HepG2 (cell line): ENCODE measurements at regions not wholly inside any gene's neighbourhood (a gene's known extent, or its start where the extent isn't known, plus 50 kb on each side); places are given as distances from the start of the nearest gene placed in this dataset.

Experiments used
- ATAC-seq: fragments of 200-7000 bp; cut with Tn5 transposase; 3 replicates; pipeline ENCODE4 v1.9.1; 2020; ENCODE audit warnings: mild to moderate bottlenecking, moderate library complexity
- BruUV-seq: library from RNA; stranded (reverse); fragments of 400-500 nt; replicated peaks from 2 replicates; lab custom pipeline; 2021; lab: Mats Ljungman, UMichigan
- CTCF ChIA-PET: fragments of 300-600 bp; formaldehyde crosslinking; extraction: SDS; loops from one replicate; lab custom pipeline; 2021; ENCODE audit warnings: low total read pairs, inconsistent platforms, low intra/inter-chr PET ratio; lab: Yijun Ruan, JAX
- POLR2A ChIA-PET: fragments of 350-600 bp; sonication (Branson Sonifier 250); formaldehyde crosslinking; loops from one replicate; lab custom pipeline; 2020; ENCODE audit warnings: antibody characterized with exemption, inconsistent platforms; lab: Yijun Ruan, JAX
- DNase-seq: peaks from one replicate; pipeline ENCODE4 v3.0.0-alpha.2; 2015; ENCODE audit warnings: low spot score
- FAIRE-seq: peaks from 3 replicates; lab custom pipeline; 2011; peaks lifted over from hg19 to GRCh38; lab: Jason Lieb, UNC
- H2AFZ ChIP-seq: one replicate; pipeline ENCODE4 v1.6.1; 2011; ENCODE audit warnings: low read length, inconsistent platforms
- H3K27ac ChIP-seq: fragments of 300-600 bp; 3 replicates; pipeline ENCODE4 v1.8.0; 2011; ENCODE audit warnings: mixed run types, mild to moderate bottlenecking, mixed read lengths, low read length, inconsistent platforms; ENCODE audit not compliant: insufficient read depth; ENCODE audit errors: extremely low read length
- H3K27me3 ChIP-seq, 2 experiments: fragments of 200-600 bp in 1 of 2; 2 replicates in 1 of 2; 3 replicates in 1 of 2; pipeline versions ENCODE4 v1.6.0 to v1.8.0; 2011; ENCODE audit warnings: low read length in 2 of 2, mild to moderate bottlenecking in 2 of 2, moderate library complexity in 2 of 2, inconsistent platforms in 1 of 2; ENCODE audit not compliant: insufficient read depth in 2 of 2, control insufficient read depth in 1 of 2
- H3K36me3 ChIP-seq, 2 experiments: fragments of 200-600 bp in 1 of 2; replicated peaks in 1 of 2; 2 replicates in 1 of 2; 3 replicates in 1 of 2; pipeline versions ENCODE4 v1.5.1 to v1.8.0; 2011; ENCODE audit warnings: low read length in 2 of 2, inconsistent platforms in 1 of 2; ENCODE audit not compliant: insufficient read depth in 2 of 2, control insufficient read depth in 1 of 2
- H3K4me1 ChIP-seq: 2 replicates; pipeline ENCODE4 v1.5.1; 2012; ENCODE audit warnings: low read length, inconsistent platforms; ENCODE audit not compliant: insufficient read depth
- H3K4me2 ChIP-seq: 2 replicates; pipeline ENCODE4 v1.6.0; 2011; ENCODE audit warnings: low read depth, low read length, inconsistent platforms
- H3K4me3 ChIP-seq, 3 experiments: fragments of 200-600 bp in 1 of 3; sonication (generic), shearing (Covaris generic) in 1 of 3; replicated peaks in 1 of 3; 2 replicates each; pipeline ENCODE4 v1.5.1; 2011 to 2016; ENCODE audit warnings: low read length in 3 of 3, inconsistent platforms in 2 of 3, low read depth in 2 of 3, mild to moderate bottlenecking in 2 of 3, control low read depth in 1 of 3, mixed read lengths in 1 of 3; ENCODE audit not compliant: insufficient read depth in 1 of 3
- H3K79me2 ChIP-seq: one replicate; pipeline ENCODE4 v1.6.1; 2011; ENCODE audit warnings: low read length, inconsistent platforms; ENCODE audit not compliant: insufficient read depth
- H3K9ac ChIP-seq: 2 replicates; pipeline ENCODE4 v1.6.0; 2011; ENCODE audit warnings: mild to moderate bottlenecking, low read depth, low read length, inconsistent platforms; ENCODE audit not compliant: insufficient read depth
- H3K9me3 ChIP-seq: 2 replicates; pipeline ENCODE4 v1.5.1; 2012; ENCODE audit warnings: mild to moderate bottlenecking, low read length
- H4K20me1 ChIP-seq: 2 replicates; pipeline ENCODE4 v1.6.0; 2011; ENCODE audit warnings: inconsistent platforms, mild to moderate bottlenecking, low read length, moderate library complexity; ENCODE audit not compliant: insufficient read depth
- ADNP ChIP-seq: sonication (generic); formaldehyde crosslinking; IDR thresholded peaks from 2 replicates; pipeline ENCODE4 v1.4.0; 2020; ENCODE audit warnings: missing genetic modification reagents
- HOXA5 ChIP-seq: sonication (generic); formaldehyde crosslinking; IDR thresholded peaks from 2 replicates; pipeline ENCODE4 v1.4.0; 2020; ENCODE audit warnings: missing genetic modification reagents
- KDM5B ChIP-seq: sonication (generic); formaldehyde crosslinking; IDR thresholded peaks from 2 replicates; pipeline ENCODE4 v1.4.0; 2020; ENCODE audit warnings: missing genetic modification reagents, mild to moderate bottlenecking, borderline replicate concordance
- KLF16 ChIP-seq, 2 experiments: sonication (generic) in 1 of 2; formaldehyde crosslinking in 1 of 2; IDR thresholded peaks; 2 replicates each; pipeline versions ENCODE4 v1.6.1 to v1.8.0; 2016 to 2023; ENCODE audit warnings: missing genetic modification reagents in 2 of 2, missing compliant biosample characterization in 1 of 2
- LBX2 ChIP-seq: sonication (generic); formaldehyde crosslinking; IDR thresholded peaks from 2 replicates; pipeline ENCODE4 v1.5.0; 2020; ENCODE audit warnings: missing genetic modification reagents, mild to moderate bottlenecking, borderline replicate concordance
- PHF8 ChIP-seq: sonication (generic); formaldehyde crosslinking; IDR thresholded peaks from 2 replicates; pipeline ENCODE4 v1.5.0; 2020; ENCODE audit warnings: missing genetic modification reagents
- PRDM15 ChIP-seq: sonication (generic); formaldehyde crosslinking; IDR thresholded peaks from 2 replicates; pipeline ENCODE4 v1.4.0; 2020; ENCODE audit warnings: missing genetic modification reagents
- RELA ChIP-seq: sonication (generic); formaldehyde crosslinking; IDR thresholded peaks from 2 replicates; pipeline ENCODE4 v1.4.0; 2020; ENCODE audit warnings: missing genetic modification reagents
- ZKSCAN1 ChIP-seq: fragments of 150-350 bp; IDR thresholded peaks from 2 replicates; pipeline ENCODE4 v1.6.1; 2014; ENCODE audit warnings: low read length
- ZMAT5 ChIP-seq: sonication (generic); formaldehyde crosslinking; IDR thresholded peaks from 2 replicates; pipeline ENCODE4 v1.5.0; 2020; ENCODE audit warnings: mild to moderate bottlenecking, low read depth, missing genetic modification reagents, borderline replicate concordance
- ZNF251 ChIP-seq: sonication (generic); formaldehyde crosslinking; IDR thresholded peaks from 2 replicates; pipeline ENCODE4 v1.9.0; 2021; ENCODE audit warnings: mild to moderate bottlenecking, missing genetic modification reagents
- ZNF282 ChIP-seq: fragments of 450-650 bp; IDR thresholded peaks from 2 replicates; pipeline ENCODE4 v1.6.1; 2018; ENCODE audit not compliant: partially characterized antibody
- ZNF484 ChIP-seq: sonication (generic); formaldehyde crosslinking; IDR thresholded peaks from 2 replicates; pipeline ENCODE4 v1.5.1; 2020; ENCODE audit warnings: mild to moderate bottlenecking, low read depth, missing genetic modification reagents, borderline replicate concordance
- ZNF546 ChIP-seq: sonication (generic); formaldehyde crosslinking; conservative IDR thresholded peaks from 2 replicates; pipeline ENCODE4 v1.8.1; 2023; ENCODE audit warnings: mild to moderate bottlenecking, missing genetic modification reagents
- ZNF740 ChIP-seq: sonication (generic); formaldehyde crosslinking; IDR thresholded peaks from 2 replicates; pipeline ENCODE4 v1.4.0; 2020; ENCODE audit warnings: missing genetic modification reagents
- ZZZ3 ChIP-seq: sonication (generic); formaldehyde crosslinking; IDR thresholded peaks from 2 replicates; pipeline ENCODE4 v1.4.0; 2020; ENCODE audit warnings: missing genetic modification reagents, mild to moderate bottlenecking, borderline replicate concordance
- WGBS: methylation state at CpG from one replicate; pipeline ENCODE4 v1.1.6; 2017; ENCODE audit warnings: low lambda C conversion rate; 5-methylcytosine and 5-hydroxymethylcytosine counted together
- in situ Hi-C: cut with HindIII; loops from 2 replicates; pipeline ENCODE4 v1.10.0; 2017; ENCODE audit warnings: low pct_unique_long_range_greater_than_20kb; ENCODE audit not compliant: extremely low pct_ligation_motif_present
- intact Hi-C: fragments of 100-400 bp; cut with micrococcal nuclease; formaldehyde crosslinking; loops from one replicate; pipeline ENCODE4 v1.10.0; 2022; ENCODE audit not compliant: unreplicated experiment
- TF ChIP-seq, protein P1 (sequence below): sonication (generic); formaldehyde crosslinking; IDR thresholded peaks from 2 replicates; pipeline ENCODE4 v1.8.0; 2022; ENCODE audit warnings: mild to moderate bottlenecking, missing genetic modification reagents
- TF ChIP-seq, protein P2 (sequence below): sonication (generic); formaldehyde crosslinking; IDR thresholded peaks from 2 replicates; pipeline ENCODE4 v1.8.0; 2022; ENCODE audit warnings: low read depth, missing genetic modification reagents

DNA sequence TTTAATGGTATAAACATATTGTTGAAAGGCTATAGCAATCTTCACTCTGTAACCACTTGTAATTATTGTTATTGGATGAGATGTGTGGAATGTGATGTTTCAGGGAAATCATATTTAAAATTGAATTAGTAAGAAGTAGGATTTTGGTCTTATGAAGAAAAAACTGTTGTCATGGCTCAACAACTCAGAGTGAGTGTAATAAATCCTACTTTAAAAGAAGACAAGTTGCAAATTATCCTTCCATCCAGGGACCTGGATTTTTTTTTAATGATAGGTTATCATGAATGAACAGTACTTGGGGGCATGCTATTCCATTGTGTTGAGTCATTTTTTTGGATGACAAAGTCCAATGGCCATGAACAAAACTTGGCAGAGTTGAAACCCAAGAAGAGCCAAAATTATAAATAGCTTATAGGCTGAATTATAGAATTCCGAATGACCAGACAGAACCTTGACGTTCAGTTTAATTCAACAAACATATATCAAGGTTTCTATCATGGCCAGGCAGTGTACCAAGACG lies 625.5 kb upstream of the ZNF717 start:
- no peak for TF ChIP-seq ZNF546
- TF ChIP-seq ZMAT5 (CRISPR knock-in tag), result no peak
- TF ChIP-seq HOXA5 (CRISPR knock-in tag), result no peak
- no peak for TF ChIP-seq ZNF251
- no peak for TF ChIP-seq PRDM15 (CRISPR knock-in tag)
- TF ChIP-seq KLF16 (CRISPR knock-in tag; IDR thresholded peaks at IDR 0.05), result no peak
- TF ChIP-seq ZNF484, result no peak
- no peak for TF ChIP-seq ADNP (CRISPR knock-in tag)
- TF ChIP-seq ZNF282, result no peak
- TF ChIP-seq RELA (CRISPR knock-in tag), result no peak
- no peak for TF ChIP-seq ZNF740
- TF ChIP-seq, protein P1, sequence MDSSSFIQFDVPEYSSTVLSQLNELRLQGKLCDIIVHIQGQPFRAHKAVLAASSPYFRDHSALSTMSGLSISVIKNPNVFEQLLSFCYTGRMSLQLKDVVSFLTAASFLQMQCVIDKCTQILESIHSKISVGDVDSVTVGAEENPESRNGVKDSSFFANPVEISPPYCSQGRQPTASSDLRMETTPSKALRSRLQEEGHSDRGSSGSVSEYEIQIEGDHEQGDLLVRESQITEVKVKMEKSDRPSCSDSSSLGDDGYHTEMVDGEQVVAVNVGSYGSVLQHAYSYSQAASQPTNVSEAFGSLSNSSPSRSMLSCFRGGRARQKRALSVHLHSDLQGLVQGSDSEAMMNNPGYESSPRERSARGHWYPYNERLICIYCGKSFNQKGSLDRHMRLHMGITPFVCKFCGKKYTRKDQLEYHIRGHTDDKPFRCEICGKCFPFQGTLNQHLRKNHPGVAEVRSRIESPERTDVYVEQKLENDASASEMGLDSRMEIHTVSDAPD, result no peak
- no peak for TF ChIP-seq LBX2 (CRISPR knock-in tag)
- no peak for TF ChIP-seq ZKSCAN1
- no peak for TF ChIP-seq PHF8 (CRISPR knock-in tag)
- TF ChIP-seq ZZZ3 (CRISPR knock-in tag), result no peak
- TF ChIP-seq, protein P2, sequence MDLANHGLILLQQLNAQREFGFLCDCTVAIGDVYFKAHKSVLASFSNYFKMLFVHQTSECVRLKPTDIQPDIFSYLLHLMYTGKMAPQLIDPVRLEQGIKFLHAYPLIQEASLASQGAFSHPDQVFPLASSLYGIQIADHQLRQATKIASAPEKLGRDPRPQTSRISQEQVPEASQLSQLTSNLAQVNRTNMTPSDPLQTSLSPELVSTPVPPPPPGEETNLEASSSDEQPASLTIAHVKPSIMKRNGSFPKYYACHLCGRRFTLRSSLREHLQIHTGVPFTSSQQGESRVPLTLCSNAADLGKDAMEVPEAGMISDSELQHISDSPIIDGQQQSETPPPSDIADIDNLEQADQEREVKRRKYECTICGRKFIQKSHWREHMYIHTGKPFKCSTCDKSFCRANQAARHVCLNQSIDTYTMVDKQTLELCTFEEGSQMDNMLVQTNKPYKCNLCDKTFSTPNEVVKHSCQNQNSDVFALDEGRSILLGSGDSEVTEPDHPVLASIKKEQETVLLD (CRISPR knock-in tag), result no peak
- no peak for TF ChIP-seq KDM5B (CRISPR knock-in tag)
- H3K4me2 ChIP-seq, result no peak overlapping the region
- no peaks in the 10 kb centered on the region for H3K36me3 ChIP-seq
- intact Hi-C loops, result no loop called here
- no peak overlapping the region for H3K9ac ChIP-seq
- H3K9me3 ChIP-seq, result peaks cover 19% of the 10 kb centered on the region
- H3K4me3 ChIP-seq, result no peak overlapping the region
- in situ Hi-C loops, result no loop called here
- ChIA-PET CTCF (no interaction called here), POLR2A (no interaction called here)
- no peaks in the 10 kb centered on the region for H4K20me1 ChIP-seq
- FAIRE-seq (no peak), DNase-seq (no peak), ATAC-seq (no peak)
- no peaks in the 10 kb centered on the region for H3K79me2 ChIP-seq
- BruUV-seq, result no TSS peak
- no peak overlapping the region for H3K27ac ChIP-seq
- H3K4me1 ChIP-seq, result no peaks in the 10 kb centered on the region
- WGBS, result 1% methylated on average over 3 of the region's 3 CpGs
- H2AFZ ChIP-seq, result no peak overlapping the region
- no peaks in the 10 kb centered on the region for H3K27me3 ChIP-seq
